Germinal center (tissue), 1 donor: ENCODE measurements at regions not wholly inside any gene's neighbourhood (a gene's known extent, or its start where the extent isn't known, plus 50 kb on each side); places are given as distances from the start of the nearest gene placed in this dataset.

Experiments used
- DNase-seq: peaks from one replicate; pipeline ENCODE4 v3.0.0; 2012; ENCODE audit warnings: mixed read lengths, low spot score

GRCh38 chr6:100177956-100178355 is 183.9 kb upstream of the MCHR2 start:
- DNase-seq = no peak

- no peak for DNase-seq
These were observed 183.1 kb upstream of the MCHR2 start for GRCh38 chr6:100176951-100177710.

- no peak for DNase-seq
These were observed 182.4 kb upstream of the MCHR2 start for GRCh38 chr6:100176311-100176950.

- DNase-seq = no peak
These were observed 181.8 kb upstream of the MCHR2 start for GRCh38 chr6:100175814-100176310.

- DNase-seq = no peak
These were observed 179.2 kb upstream of the MCHR2 start for GRCh38 chr6:100173211-100173610.

GRCh38 chr6:100172322-100172713 is 178.3 kb upstream of the MCHR2 start:
- DNase-seq = no peak

- no peak for DNase-seq
These were observed 177.7 kb upstream of the MCHR2 start for GRCh38 chr6:100171533-100172321.

- DNase-seq = no peak
These were observed 174.1 kb upstream of the MCHR2 start for GRCh38 chr6:100168148-100168547.

- no peak for DNase-seq
These were observed 173.6 kb upstream of the MCHR2 start for GRCh38 chr6:100167585-100167984.

GRCh38 chr6:100166956-100167355 is 172.9 kb upstream of the MCHR2 start:
- DNase-seq = no peak

- DNase-seq = no peak
These were observed 171.4 kb upstream of the MCHR2 start for GRCh38 chr6:100165442-100165841.

GRCh38 chr6:100163035-100163434 is 169.0 kb upstream of the MCHR2 start:
- DNase-seq = no peak

GRCh38 chr6:100161782-100162365 is 167.9 kb upstream of the MCHR2 start:
- DNase-seq = no peak

GRCh38 chr6:100160930-100161329 is 166.9 kb upstream of the MCHR2 start:
- no peak for DNase-seq

GRCh38 chr6:100155141-100155540 is 161.1 kb upstream of the MCHR2 start:
- DNase-seq = no peak

- DNase-seq = no peak
These were observed 159.7 kb upstream of the MCHR2 start for GRCh38 chr6:100153636-100154275.

GRCh38 chr6:100152201-100152600 is 158.2 kb upstream of the MCHR2 start:
- no peak for DNase-seq

- no peak for DNase-seq
These were observed 151.0 kb upstream of the MCHR2 start for GRCh38 chr6:100144991-100145390.

GRCh38 chr6:100138346-100139022 is 144.5 kb upstream of the MCHR2 start:
- DNase-seq = no peak

- no peak for DNase-seq
These were observed 143.7 kb upstream of the MCHR2 start for GRCh38 chr6:100137759-100138158.

GRCh38 chr6:100136590-100136989 is 142.6 kb upstream of the MCHR2 start:
- DNase-seq = no peak
